ENCODE measurements at regions not wholly inside any gene's neighbourhood (a gene's known extent, or its start where the extent isn't known, plus 50 kb on each side); places are given as distances from the start of the nearest gene placed in this dataset.

- no peak for TF ChIP-seq E2F8 (IDR thresholded peaks at IDR 0.05; ENCODE audit: low read depth, partially characterized antibody)
- TF ChIP-seq HIVEP1 (CRISPR knock-in tag; IDR thresholded peaks at IDR 0.05) = no peak
- no peak for TF ChIP-seq ZNF239 (CRISPR knock-in tag; IDR thresholded peaks at IDR 0.05)
- TF ChIP-seq SMC3 (conservative IDR thresholded peaks at IDR 0.05; ENCODE audit: insufficient read depth, low read depth, low read length) = no peak
- TF ChIP-seq RBM17 (IDR thresholded peaks at IDR 0.05; ENCODE audit: borderline replicate concordance, low read depth, low read length) = no peak
- TF ChIP-seq BCOR (IDR thresholded peaks at IDR 0.05) = no peak
- TF ChIP-seq ZKSCAN3 (CRISPR knock-in tag; IDR thresholded peaks at IDR 0.05) = no peak
- no peak for TF ChIP-seq ZFPM2 (CRISPR knock-in tag; IDR thresholded peaks at IDR 0.05)
- no peak for TF ChIP-seq L3MBTL2 (IDR thresholded peaks at IDR 0.05)
- TF ChIP-seq ZNF134 (CRISPR knock-in tag; conservative IDR thresholded peaks at IDR 0.05) = no peak
Measured at GRCh38 chr13:107456431-107456830, 758.9 kb downstream of the LIG4 start (continued).

- no peaks in the 10 kb centered on the region for H3K9me1 ChIP-seq (ENCODE audit: control insufficient read depth, insufficient read depth, low read length)
- ChIA-PET CTCF (ENCODE audit: low intra/inter-chr PET ratio) (no interaction called here), POLR2A (no interaction called here)
- no peak for DNase-seq (ENCODE audit: extremely low read depth in 1 of 4, low spot score in 3 of 4)
- no peak overlapping the region for H3K4me3 ChIP-seq
- no TSS peak for BruUV-seq (replicated peaks)
- no peak overlapping the region for H3K9ac ChIP-seq (ENCODE audit: insufficient read depth in 1 of 2, low read depth in 2 of 2, low read length in 2 of 2)
- no peaks in the 10 kb centered on the region for H3K9me3 ChIP-seq (replicated peaks; ENCODE audit: control insufficient read depth, insufficient read depth, low read depth, low read length)
- no peak overlapping the region for H3K27ac ChIP-seq (ENCODE audit: extremely low read depth, low read depth, low read length)
- no peak overlapping the region for H3K4me2 ChIP-seq (ENCODE audit: insufficient read depth, low read length)
- FAIRE-seq = no peak
- no peak overlapping the region for H2AFZ ChIP-seq (ENCODE audit: low read depth, low read length)
- H3K36me3 ChIP-seq (ENCODE audit: control insufficient read depth, insufficient read depth, low read length) = no peaks in the 10 kb centered on the region
- in situ Hi-C loops (cut with MboI) (no loop called here), intact Hi-C loops (cut with micrococcal nuclease) (no loop called here)
- H4K20me1 ChIP-seq (replicated peaks; ENCODE audit: control insufficient read depth, insufficient read depth, low read length) = no peaks in the 10 kb centered on the region
- no peaks in the 10 kb centered on the region for H3K4me1 ChIP-seq (replicated peaks in 1 of 2; ENCODE audit: control insufficient read depth in 2 of 2, insufficient read depth in 2 of 2, low read length in 2 of 2)
- 0% methylated on average over 2 of the region's 2 CpGs for WGBS (ENCODE audit: insufficient coverage, low coverage, missing lambda C conversion rate)
- no peaks in the 10 kb centered on the region for H3K79me2 ChIP-seq (ENCODE audit: control insufficient read depth, insufficient read depth, low read length)
- H3K27me3 ChIP-seq (ENCODE audit: control insufficient read depth in 2 of 2, insufficient read depth in 2 of 2, low read length in 2 of 2) = no peaks in the 10 kb centered on the region
- no peak for ATAC-seq
- TF ChIP-seq NR3C1 (CRISPR knock-in tag; IDR thresholded peaks at IDR 0.05) (no peak), PTRF (tag; IDR thresholded peaks at IDR 0.05) (no peak), IFI16 (CRISPR knock-in tag; IDR thresholded peaks at IDR 0.05) (no peak), NR2C2 (CRISPR knock-in tag; IDR thresholded peaks at IDR 0.05) (no peak), NR2C2 (tag; IDR thresholded peaks at IDR 0.05) (no peak), ETV1 (tag; conservative IDR thresholded peaks at IDR 0.05; ENCODE audit: low read depth) (no peak), PREB (CRISPR knock-in tag; IDR thresholded peaks at IDR 0.05) (no peak), KLF1 (tag; IDR thresholded peaks at IDR 0.05) (no peak), MECOM (CRISPR knock-in tag; IDR thresholded peaks at IDR 0.05) (no peak), RNF219 (CRISPR knock-in tag; IDR thresholded peaks at IDR 0.05) (no peak), PHF21A (IDR thresholded peaks at IDR 0.05; ENCODE audit: borderline replicate concordance, low read depth) (no peak)
Measured at GRCh38 chr13:107452833-107453232, 762.5 kb downstream of the LIG4 start.

Measured in K562 (cell line).